Activated B cell treated with CpG ODN at 0.5 μM for 24 hours (primary cell): ENCODE measurements at regions not wholly inside any gene's neighbourhood (a gene's known extent, or its start where the extent isn't known, plus 50 kb on each side); places are given as distances from the start of the nearest gene placed in this dataset.

ENCODE experiments used
- ATAC-seq: fragments of 200-7000 bp; cut with Tn5 transposase; one replicate; pipeline ENCODE4 v1.10.0; 2021; ENCODE audit warnings: low read depth, mild to moderate bottlenecking, moderate library complexity
- CTCF ChIA-PET: fragments of 350-600 bp; sonication (Branson Sonifier 250); formaldehyde crosslinking; loops from one replicate; lab custom pipeline; 2021; ENCODE audit warnings: antibody characterized with exemption; lab: Charles Lee
- POLR2A ChIA-PET: fragments of 350-600 bp; sonication (Branson Sonifier 250); formaldehyde crosslinking; loops from one replicate; lab custom pipeline; 2021; ENCODE audit warnings: antibody characterized with exemption; lab: Charles Lee
- DNase-seq: peaks from one replicate; pipeline ENCODE4 v3.0.0; 2022
- H3K27ac Mint-ChIP-seq: one replicate; pipeline ENCODE4 v1.8.0; 2020; ENCODE audit warnings: mixed read lengths
- H3K27me3 Mint-ChIP-seq: one replicate; pipeline ENCODE4 v1.8.0; 2021; ENCODE audit warnings: mixed read lengths
- H3K36me3 Mint-ChIP-seq: one replicate; pipeline ENCODE4 v1.8.0; 2021; ENCODE audit warnings: low read depth, mixed read lengths
- H3K4me1 Mint-ChIP-seq: one replicate; pipeline ENCODE4 v1.8.0; 2021; ENCODE audit warnings: mixed read lengths
- H3K4me3 Mint-ChIP-seq: one replicate; pipeline ENCODE4 v1.8.0; 2020; ENCODE audit warnings: mild to moderate bottlenecking, mixed read lengths
- H3K9me3 Mint-ChIP-seq: one replicate; pipeline ENCODE4 v1.8.0; 2020; ENCODE audit warnings: mixed read lengths
- CTCF ChIP-seq: fragments of 200-600 bp; IDR thresholded peaks from one replicate; pipeline ENCODE4 v1.8.0; 2022; ENCODE audit warnings: antibody characterized with exemption, mild to moderate bottlenecking
- intact Hi-C: fragments of 100-400 bp; cut with micrococcal nuclease; formaldehyde crosslinking; loops from one replicate; pipeline ENCODE4 v1.15.1; 2024

DNA sequence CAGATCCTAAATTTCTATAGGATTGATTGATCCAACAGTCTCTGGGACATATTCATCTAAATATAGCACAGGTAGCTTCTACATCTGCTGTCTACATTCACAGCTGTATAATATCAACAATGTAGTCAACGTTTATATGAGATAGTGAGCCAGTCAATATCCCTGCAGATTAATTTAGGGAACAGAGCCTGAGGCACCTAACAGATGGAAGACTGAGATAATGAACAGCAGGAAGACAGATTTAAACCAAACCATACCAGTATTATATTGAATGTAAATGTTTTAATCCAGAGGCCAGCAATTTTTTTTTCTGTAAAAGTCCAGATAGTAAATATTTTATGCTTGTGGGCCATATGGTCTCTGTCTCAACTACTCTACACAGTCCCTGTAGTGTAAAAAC, 2072.4 kb downstream of the MRPL39 start:
- Mint-ChIP-seq H3K4me3 (no peak overlapping the region), H3K4me1 (no peaks in the 10 kb centered on the region), H3K27me3 (no peaks in the 10 kb centered on the region), H3K9me3 (no peaks in the 10 kb centered on the region), H3K27ac (no peak overlapping the region), H3K36me3 (no peaks in the 10 kb centered on the region)
- POLR2A ChIA-PET = interaction anchor here (0.6 kb wide), 1 partner anchor 1870 kb away, joined by 3 read pairs; no protein-coding TSS in a partner anchor
- TF ChIP-seq CTCF = no peak
- no peak for ATAC-seq
- CTCF ChIA-PET = no interaction called here
- no peak for DNase-seq
- intact Hi-C loops = no loop called here

DNA sequence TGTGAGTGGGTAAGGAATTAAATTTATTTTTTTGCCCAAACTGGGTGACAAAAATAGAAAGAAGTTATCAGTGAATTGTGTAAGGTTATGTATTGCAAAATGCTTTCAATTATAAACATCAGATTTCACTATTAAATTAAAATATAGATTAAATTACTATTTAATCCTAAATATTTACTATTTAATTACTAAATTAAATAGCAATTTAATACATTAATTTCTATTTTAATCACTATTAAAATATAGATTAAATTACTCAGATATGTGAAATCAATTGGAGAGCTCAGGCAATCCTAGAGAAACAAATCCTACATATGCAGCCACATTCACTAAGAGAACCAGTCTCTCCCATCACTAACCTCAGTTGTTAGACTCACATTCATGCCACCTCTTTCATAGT, 2075.8 kb downstream of the MRPL39 start:
- POLR2A ChIA-PET = no interaction called here

DNA sequence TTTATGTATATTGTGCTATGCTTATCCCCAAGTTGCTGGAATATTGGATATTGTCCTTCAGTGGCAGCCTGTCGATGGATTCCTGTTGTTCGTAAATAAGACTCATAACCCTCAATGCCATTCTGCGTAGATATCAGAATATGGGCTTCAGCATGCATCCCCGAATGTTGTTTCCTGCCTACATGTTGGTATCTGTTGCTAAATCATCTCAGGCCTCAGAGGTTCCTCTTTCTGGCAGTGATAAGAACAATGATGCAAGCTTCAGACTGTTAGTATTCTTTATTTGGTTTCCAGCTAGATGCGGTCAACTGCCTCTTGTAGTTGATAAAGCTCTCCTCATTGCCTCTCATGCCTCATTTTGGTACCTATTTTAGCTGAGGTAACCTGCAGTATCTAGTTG, 2082.6 kb downstream of the MRPL39 start:
- ATAC-seq (no peak), DNase-seq (no peak)
- Mint-ChIP-seq H3K27ac (no peak overlapping the region), H3K27me3 (no peaks in the 10 kb centered on the region), H3K4me3 (no peak overlapping the region), H3K4me1 (no peaks in the 10 kb centered on the region), H3K9me3 (no peaks in the 10 kb centered on the region), H3K36me3 (no peaks in the 10 kb centered on the region)
- no peak for TF ChIP-seq CTCF
- intact Hi-C loops = no loop called here
- ChIA-PET POLR2A (no interaction called here), CTCF (no interaction called here)

More for the DNA sequence above, 2075.8 kb downstream of the MRPL39 start:
- intact Hi-C loops = no loop called here
- Mint-ChIP-seq H3K36me3 (no peaks in the 10 kb centered on the region), H3K4me1 (no peaks in the 10 kb centered on the region), H3K27me3 (no peaks in the 10 kb centered on the region), H3K27ac (no peak overlapping the region), H3K4me3 (no peak overlapping the region), H3K9me3 (no peaks in the 10 kb centered on the region)
- no peak for DNase-seq
- CTCF ChIA-PET = no interaction called here
- ATAC-seq = no peak
- TF ChIP-seq CTCF = no peak

DNA sequence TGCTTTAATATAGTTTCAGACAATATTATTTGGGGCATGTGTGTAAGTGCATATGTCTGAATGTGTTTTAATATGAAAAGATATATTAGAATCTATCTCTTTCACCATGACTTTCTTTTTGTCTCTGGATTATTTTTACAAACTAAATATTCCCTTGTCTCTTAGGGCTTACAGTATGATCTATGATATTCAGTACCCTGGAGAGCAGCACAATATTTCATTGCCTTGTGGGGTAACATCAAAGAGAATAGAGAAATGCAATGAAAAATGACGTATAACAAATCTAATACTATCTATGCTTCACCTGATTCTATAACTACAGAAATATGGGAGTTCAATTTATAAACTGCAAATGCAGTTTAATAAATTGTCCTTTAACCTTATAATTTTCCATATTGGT, 2084.5 kb downstream of the MRPL39 start:
- POLR2A ChIA-PET = no interaction called here
- Mint-ChIP-seq H3K4me1 (no peaks in the 10 kb centered on the region), H3K27ac (no peak overlapping the region), H3K36me3 (no peaks in the 10 kb centered on the region), H3K9me3 (no peaks in the 10 kb centered on the region), H3K27me3 (no peaks in the 10 kb centered on the region), H3K4me3 (no peak overlapping the region)
- no peak for ATAC-seq
- intact Hi-C loops = no loop called here
- CTCF ChIA-PET = no interaction called here
- TF ChIP-seq CTCF = no peak
- no peak for DNase-seq

GRCh38 chr21:23507501-23507900, 2099.8 kb downstream of the MRPL39 start:
- H3K27ac Mint-ChIP-seq = no peak overlapping the region
- DNase-seq (no peak), ATAC-seq (no peak)
- H3K4me3 Mint-ChIP-seq = no peak overlapping the region
- CTCF ChIA-PET = no interaction called here
- no peaks in the 10 kb centered on the region for H3K27me3 Mint-ChIP-seq
- no peaks in the 10 kb centered on the region for H3K9me3 Mint-ChIP-seq
- no peaks in the 10 kb centered on the region for H3K4me1 Mint-ChIP-seq
- no peak for TF ChIP-seq CTCF
- intact Hi-C loops = no loop called here
- no peaks in the 10 kb centered on the region for H3K36me3 Mint-ChIP-seq
- POLR2A ChIA-PET = no interaction called here
